ENCODE measurements at regions not wholly inside any gene's neighbourhood (a gene's known extent, or its start where the extent isn't known, plus 50 kb on each side); places are given as distances from the start of the nearest gene placed in this dataset.

- TF ChIP-seq TAF1 (IDR thresholded peaks at IDR 0.05; ENCODE audit: borderline replicate concordance, insufficient read depth, low read length) (no peak), SIN3A (IDR thresholded peaks at IDR 0.05; ENCODE audit: borderline replicate concordance, insufficient read depth, low read length) (no peak)
Measured at GRCh38 chr15:26024241-26024640, 161.1 kb upstream of the ATP10A start.
